WTC11 (cell line): ENCODE measurements at regions not wholly inside any gene's neighbourhood (a gene's known extent, or its start where the extent isn't known, plus 50 kb on each side); places are given as distances from the start of the nearest gene placed in this dataset.

Experiments used
- ATAC-seq: fragments of 200-7000 bp; cut with Tn5 transposase; 2 replicates; pipeline ENCODE4 v1.10.0; 2021; ENCODE audit warnings: mild to moderate bottlenecking, moderate library complexity
- CTCF ChIA-PET: fragments of 300-600 bp; sonication (Branson Sonifier 250); formaldehyde crosslinking; loops from one replicate; lab custom pipeline; 2021; ENCODE audit warnings: antibody characterized with exemption; lab: Charles Lee
- POLR2A ChIA-PET: fragments of 350-600 bp; sonication (Branson Sonifier 250); formaldehyde crosslinking; loops from one replicate; lab custom pipeline; 2021; ENCODE audit warnings: antibody characterized with exemption; lab: Charles Lee
- DNase-seq: peaks from one replicate; pipeline ENCODE4 v3.0.0; 2021; ENCODE audit warnings: low spot score
- H3K27ac Mint-ChIP-seq: 2 replicates; pipeline ENCODE4 v1.8.0; 2021; ENCODE audit warnings: mixed read lengths
- H3K27me3 Mint-ChIP-seq: 2 replicates; pipeline ENCODE4 v1.8.0; 2021; ENCODE audit warnings: low read depth, mild to moderate bottlenecking, moderate library complexity, mixed read lengths
- H3K36me3 Mint-ChIP-seq: 2 replicates; pipeline ENCODE4 v1.8.0; 2021; ENCODE audit warnings: mixed read lengths
- H3K4me1 Mint-ChIP-seq: 2 replicates; pipeline ENCODE4 v1.8.0; 2022; ENCODE audit warnings: mixed read lengths
- H3K4me3 Mint-ChIP-seq: 2 replicates; pipeline ENCODE4 v1.8.0; 2021; ENCODE audit warnings: mild to moderate bottlenecking, moderate library complexity, mixed read lengths
- H3K9me3 Mint-ChIP-seq: 2 replicates; pipeline ENCODE4 v1.8.0; 2021; ENCODE audit warnings: mixed read lengths
- CDX4 ChIP-seq: fragments of 250-450 bp; sonication (Bioruptor Pico); IDR thresholded peaks from 2 replicates; pipeline ENCODE4 v1.9.0; 2021; ENCODE audit warnings: moderate library complexity, mild to moderate bottlenecking, inconsistent platforms, borderline replicate concordance
- E2F1 ChIP-seq: sonication (generic); formaldehyde crosslinking; IDR thresholded peaks from 2 replicates; pipeline ENCODE4 v1.8.0; 2022; ENCODE audit warnings: mild to moderate bottlenecking, missing genetic modification reagents
- FOXP1 ChIP-seq: sonication (generic); formaldehyde crosslinking; IDR thresholded peaks from 2 replicates; pipeline ENCODE4 v1.8.0; 2022; ENCODE audit warnings: missing genetic modification reagents, mild to moderate bottlenecking, moderate library complexity, borderline replicate concordance
- GABPB1 ChIP-seq: sonication (generic); formaldehyde crosslinking; IDR thresholded peaks from 2 replicates; pipeline ENCODE4 v1.8.1; 2023; ENCODE audit warnings: mild to moderate bottlenecking, missing genetic modification reagents
- JAZF1 ChIP-seq: fragments of 250-450 bp; sonication (Bioruptor Pico); IDR thresholded peaks from 2 replicates; pipeline ENCODE4 v1.9.0; 2021; ENCODE audit warnings: moderate library complexity, mild to moderate bottlenecking, inconsistent platforms
- MAX ChIP-seq: sonication (generic); formaldehyde crosslinking; IDR thresholded peaks from 2 replicates; pipeline ENCODE4 v1.8.0; 2022; ENCODE audit warnings: mild to moderate bottlenecking, missing genetic modification reagents
- NFATC4 ChIP-seq: fragments of 250-450 bp; sonication (Bioruptor Pico); IDR thresholded peaks from 2 replicates; pipeline ENCODE4 v1.9.0; 2021; ENCODE audit warnings: mild to moderate bottlenecking
- NFYB ChIP-seq: sonication (generic); formaldehyde crosslinking; conservative IDR thresholded peaks from 2 replicates; pipeline ENCODE4 v1.8.0; 2022; ENCODE audit warnings: low read depth, missing genetic modification reagents
- NR3C1 ChIP-seq: sonication (generic); formaldehyde crosslinking; conservative IDR thresholded peaks from 2 replicates; pipeline ENCODE4 v1.8.1; 2023; ENCODE audit warnings: low read depth, mild to moderate bottlenecking, missing genetic modification reagents
- OVOL2 ChIP-seq: fragments of 250-450 bp; sonication (Bioruptor Pico); IDR thresholded peaks from 2 replicates; pipeline ENCODE4 v1.9.0; 2021; ENCODE audit warnings: mild to moderate bottlenecking, borderline replicate concordance
- RORB ChIP-seq: fragments of 250-450 bp; sonication (Bioruptor Pico); IDR thresholded peaks from 2 replicates; pipeline ENCODE4 v1.9.0; 2021; ENCODE audit warnings: mild to moderate bottlenecking
- SMAD3 ChIP-seq: sonication (generic); formaldehyde crosslinking; IDR thresholded peaks from 2 replicates; pipeline ENCODE4 v1.8.0; 2022; ENCODE audit warnings: missing genetic modification reagents, mild to moderate bottlenecking, borderline replicate concordance
- TCF7 ChIP-seq: sonication (generic); formaldehyde crosslinking; IDR thresholded peaks from 2 replicates; pipeline ENCODE4 v1.8.0; 2022; ENCODE audit warnings: mild to moderate bottlenecking, low read depth, missing genetic modification reagents, moderate library complexity
- USF2 ChIP-seq: sonication (generic); formaldehyde crosslinking; IDR thresholded peaks from 2 replicates; pipeline ENCODE4 v1.8.1; 2023; ENCODE audit warnings: mild to moderate bottlenecking, missing genetic modification reagents, moderate library complexity
- ZNF232 ChIP-seq: sonication (generic); formaldehyde crosslinking; IDR thresholded peaks from 2 replicates; pipeline ENCODE4 v1.8.0; 2022; ENCODE audit warnings: mild to moderate bottlenecking, missing genetic modification reagents
- ZNF532 ChIP-seq: fragments of 250-450 bp; sonication (Bioruptor Pico); IDR thresholded peaks from 2 replicates; pipeline ENCODE4 v1.9.0; 2021; ENCODE audit warnings: mild to moderate bottlenecking, borderline replicate concordance
- TF ChIP-seq, protein P1 (sequence below): sonication (generic); formaldehyde crosslinking; IDR thresholded peaks from 2 replicates; pipeline ENCODE4 v1.8.1; 2022; ENCODE audit warnings: missing genetic modification reagents, borderline replicate concordance
- TF ChIP-seq, protein P2 (sequence below): sonication (generic); formaldehyde crosslinking; IDR thresholded peaks from 2 replicates; pipeline ENCODE4 v1.8.0; 2023; ENCODE audit warnings: missing genetic modification reagents
- TF ChIP-seq, protein P3 (sequence below): sonication (generic); formaldehyde crosslinking; IDR thresholded peaks from 2 replicates; pipeline ENCODE4 v1.8.1; 2022; ENCODE audit warnings: mild to moderate bottlenecking, missing genetic modification reagents, moderate library complexity, borderline replicate concordance
- TF ChIP-seq, protein P4 (sequence below): sonication (generic); formaldehyde crosslinking; IDR thresholded peaks from 2 replicates; pipeline ENCODE4 v1.8.1; 2023; ENCODE audit warnings: mild to moderate bottlenecking, missing genetic modification reagents, moderate library complexity

DNA sequence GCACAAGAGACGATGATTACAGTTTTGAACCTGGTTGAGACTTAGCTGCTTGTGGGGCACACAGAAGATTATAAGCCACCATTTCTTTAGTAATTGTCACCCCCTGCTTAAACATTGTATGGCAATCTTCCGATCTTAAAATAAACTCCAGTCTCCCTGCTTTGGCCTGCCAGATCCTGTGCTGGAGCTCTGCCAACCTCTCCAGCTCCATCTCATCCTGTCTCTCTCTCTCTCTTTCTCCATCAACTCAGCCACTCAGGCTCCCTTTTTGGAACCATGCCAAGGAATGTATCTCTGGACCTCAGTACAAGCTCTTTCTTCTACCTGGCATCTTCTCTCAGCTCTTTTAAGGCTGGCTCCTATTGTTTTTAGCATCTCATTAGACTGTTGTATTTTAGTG, 1053.2 kb downstream of the REEP3 start:
- no peak overlapping the region for H3K4me3 Mint-ChIP-seq
- H3K4me1 Mint-ChIP-seq = no peaks in the 10 kb centered on the region
- H3K36me3 Mint-ChIP-seq = no peaks in the 10 kb centered on the region
- H3K27me3 Mint-ChIP-seq = no peaks in the 10 kb centered on the region
- ChIA-PET POLR2A (no interaction called here), CTCF (no interaction called here)
- ATAC-seq = no peak
- DNase-seq = no peak
- TF ChIP-seq, protein P1, sequence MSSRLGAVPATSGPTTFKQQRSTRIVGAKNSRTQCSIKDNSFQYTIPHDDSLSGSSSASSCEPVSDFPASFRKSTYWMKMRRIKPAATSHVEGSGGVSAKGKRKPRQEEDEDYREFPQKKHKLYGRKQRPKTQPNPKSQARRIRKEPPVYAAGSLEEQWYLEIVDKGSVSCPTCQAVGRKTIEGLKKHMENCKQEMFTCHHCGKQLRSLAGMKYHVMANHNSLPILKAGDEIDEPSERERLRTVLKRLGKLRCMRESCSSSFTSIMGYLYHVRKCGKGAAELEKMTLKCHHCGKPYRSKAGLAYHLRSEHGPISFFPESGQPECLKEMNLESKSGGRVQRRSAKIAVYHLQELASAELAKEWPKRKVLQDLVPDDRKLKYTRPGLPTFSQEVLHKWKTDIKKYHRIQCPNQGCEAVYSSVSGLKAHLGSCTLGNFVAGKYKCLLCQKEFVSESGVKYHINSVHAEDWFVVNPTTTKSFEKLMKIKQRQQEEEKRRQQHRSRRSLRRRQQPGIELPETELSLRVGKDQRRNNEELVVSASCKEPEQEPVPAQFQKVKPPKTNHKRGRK (CRISPR knock-in tag) = no peak
- TF ChIP-seq, protein P2, sequence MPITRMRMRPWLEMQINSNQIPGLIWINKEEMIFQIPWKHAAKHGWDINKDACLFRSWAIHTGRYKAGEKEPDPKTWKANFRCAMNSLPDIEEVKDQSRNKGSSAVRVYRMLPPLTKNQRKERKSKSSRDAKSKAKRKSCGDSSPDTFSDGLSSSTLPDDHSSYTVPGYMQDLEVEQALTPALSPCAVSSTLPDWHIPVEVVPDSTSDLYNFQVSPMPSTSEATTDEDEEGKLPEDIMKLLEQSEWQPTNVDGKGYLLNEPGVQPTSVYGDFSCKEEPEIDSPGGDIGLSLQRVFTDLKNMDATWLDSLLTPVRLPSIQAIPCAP = no peak
- TF ChIP-seq ZNF532 (no peak), GABPB1 (no peak), OVOL2 (CRISPR knock-in tag) (no peak), CDX4 (CRISPR knock-in tag) (no peak), RORB (CRISPR knock-in tag) (no peak), NFYB (CRISPR knock-in tag) (no peak), JAZF1 (no peak), ZNF232 (CRISPR knock-in tag) (no peak), NR3C1 (CRISPR knock-in tag) (no peak), E2F1 (CRISPR knock-in tag) (no peak), SMAD3 (no peak), NFATC4 (CRISPR knock-in tag) (no peak), MAX (CRISPR knock-in tag) (no peak), TCF7 (no peak), FOXP1 (CRISPR knock-in tag) (no peak), USF2 (no peak)
- TF ChIP-seq, protein P3, sequence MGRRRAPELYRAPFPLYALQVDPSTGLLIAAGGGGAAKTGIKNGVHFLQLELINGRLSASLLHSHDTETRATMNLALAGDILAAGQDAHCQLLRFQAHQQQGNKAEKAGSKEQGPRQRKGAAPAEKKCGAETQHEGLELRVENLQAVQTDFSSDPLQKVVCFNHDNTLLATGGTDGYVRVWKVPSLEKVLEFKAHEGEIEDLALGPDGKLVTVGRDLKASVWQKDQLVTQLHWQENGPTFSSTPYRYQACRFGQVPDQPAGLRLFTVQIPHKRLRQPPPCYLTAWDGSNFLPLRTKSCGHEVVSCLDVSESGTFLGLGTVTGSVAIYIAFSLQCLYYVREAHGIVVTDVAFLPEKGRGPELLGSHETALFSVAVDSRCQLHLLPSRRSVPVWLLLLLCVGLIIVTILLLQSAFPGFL (CRISPR knock-in tag) = no peak
- TF ChIP-seq, protein P4, sequence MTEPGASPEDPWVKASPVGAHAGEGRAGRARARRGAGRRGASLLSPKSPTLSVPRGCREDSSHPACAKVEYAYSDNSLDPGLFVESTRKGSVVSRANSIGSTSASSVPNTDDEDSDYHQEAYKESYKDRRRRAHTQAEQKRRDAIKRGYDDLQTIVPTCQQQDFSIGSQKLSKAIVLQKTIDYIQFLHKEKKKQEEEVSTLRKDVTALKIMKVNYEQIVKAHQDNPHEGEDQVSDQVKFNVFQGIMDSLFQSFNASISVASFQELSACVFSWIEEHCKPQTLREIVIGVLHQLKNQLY (CRISPR knock-in tag) = no peak
- TF ChIP-seq, all 79 proteins: peak for 0
- H3K27ac Mint-ChIP-seq = no peak overlapping the region
- peaks cover 10% of the 10 kb centered on the region for H3K9me3 Mint-ChIP-seq
